Mammary epithelial cell (primary cell): ENCODE measurements at regions not wholly inside any gene's neighbourhood (a gene's known extent, or its start where the extent isn't known, plus 50 kb on each side); places are given as distances from the start of the nearest gene placed in this dataset.

ENCODE experiments used
- EZH2 ChIP-seq: IDR thresholded peaks from 2 replicates; pipeline ENCODE4 v1.6.1; 2012; ENCODE audit warnings: low read length, inconsistent platforms, borderline replicate concordance
- TF ChIP-seq, protein P1 (sequence below), 2 donors: IDR thresholded peaks in 1 of 2; conservative IDR thresholded peaks in 1 of 2; 2 replicates each; pipeline ENCODE4 v1.5.1; 2011 to 2012; ENCODE audit warnings: inconsistent platforms in 2 of 2, low read length in 2 of 2, mild to moderate bottlenecking in 2 of 2, control low read depth in 1 of 2, low read depth in 1 of 2; ENCODE audit not compliant: insufficient read depth in 1 of 2; ENCODE audit errors: extremely low read depth in 1 of 2

DNA sequence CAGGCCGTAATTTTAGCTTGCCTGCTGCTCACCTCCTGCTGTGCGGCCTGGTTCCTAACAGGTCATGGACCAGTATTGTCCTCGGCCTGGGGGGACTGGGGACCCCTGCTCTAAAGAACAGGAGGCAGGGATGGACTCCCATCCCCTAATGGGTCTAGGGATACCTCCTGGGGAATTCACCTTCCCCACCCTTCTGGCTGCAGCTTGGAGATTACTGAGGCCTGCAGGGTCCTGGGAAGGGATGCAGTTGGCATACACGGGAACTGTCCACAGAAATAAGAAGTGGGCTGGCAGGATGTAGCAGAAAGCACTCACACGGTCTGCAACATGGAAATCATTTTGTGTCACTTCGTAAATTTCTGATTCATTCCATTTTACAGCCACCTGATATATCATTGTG lies 123.0 kb downstream of the C16orf95 start:
- TF ChIP-seq EZH2 = no peak
- TF ChIP-seq, protein P1, sequence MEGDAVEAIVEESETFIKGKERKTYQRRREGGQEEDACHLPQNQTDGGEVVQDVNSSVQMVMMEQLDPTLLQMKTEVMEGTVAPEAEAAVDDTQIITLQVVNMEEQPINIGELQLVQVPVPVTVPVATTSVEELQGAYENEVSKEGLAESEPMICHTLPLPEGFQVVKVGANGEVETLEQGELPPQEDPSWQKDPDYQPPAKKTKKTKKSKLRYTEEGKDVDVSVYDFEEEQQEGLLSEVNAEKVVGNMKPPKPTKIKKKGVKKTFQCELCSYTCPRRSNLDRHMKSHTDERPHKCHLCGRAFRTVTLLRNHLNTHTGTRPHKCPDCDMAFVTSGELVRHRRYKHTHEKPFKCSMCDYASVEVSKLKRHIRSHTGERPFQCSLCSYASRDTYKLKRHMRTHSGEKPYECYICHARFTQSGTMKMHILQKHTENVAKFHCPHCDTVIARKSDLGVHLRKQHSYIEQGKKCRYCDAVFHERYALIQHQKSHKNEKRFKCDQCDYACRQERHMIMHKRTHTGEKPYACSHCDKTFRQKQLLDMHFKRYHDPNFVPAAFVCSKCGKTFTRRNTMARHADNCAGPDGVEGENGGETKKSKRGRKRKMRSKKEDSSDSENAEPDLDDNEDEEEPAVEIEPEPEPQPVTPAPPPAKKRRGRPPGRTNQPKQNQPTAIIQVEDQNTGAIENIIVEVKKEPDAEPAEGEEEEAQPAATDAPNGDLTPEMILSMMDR (conservative IDR thresholded peaks at IDR 0.05 in 1 of 2, IDR thresholded peaks at IDR 0.05 in 1 of 2; ENCODE audit: extremely low read depth in 1 of 2, insufficient read depth in 1 of 2, low read depth in 1 of 2, low read length in 2 of 2) = no peak
